MM.1S (cell line): ENCODE measurements at regions not wholly inside any gene's neighbourhood (a gene's known extent, or its start where the extent isn't known, plus 50 kb on each side); places are given as distances from the start of the nearest gene placed in this dataset.

ENCODE experiments used
- CTCF ChIP-seq: fragments of 300-600 bp; sonication (generic); IDR thresholded peaks from 2 replicates; pipeline ENCODE4 v1.5.1; 2016; ENCODE audit warnings: antibody characterized with exemption, low read length, mixed read lengths
- EZH2phosphoT487 ChIP-seq: fragments of 300-600 bp; sonication (generic); IDR thresholded peaks from 2 replicates; pipeline ENCODE4 v1.6.1; 2018; ENCODE audit warnings: antibody characterized with exemption, low read length

GRCh38 chr2:185245216-185245615, 493.4 kb upstream of the FSIP2 start:
- TF ChIP-seq CTCF (no peak), EZH2phosphoT487 (no peak)
